GM10248 (cell line): ENCODE measurements at regions not wholly inside any gene's neighbourhood (a gene's known extent, or its start where the extent isn't known, plus 50 kb on each side); places are given as distances from the start of the nearest gene placed in this dataset.

Experiments
- CTCF ChIA-PET: fragments of 300-600 bp; sonication (Branson Sonifier 250); formaldehyde crosslinking; extraction: SDS; loops from one replicate; lab custom pipeline; 2021; ENCODE audit warnings: antibody characterized with exemption; lab: Yijun Ruan, JAX
- POLR2A ChIA-PET: fragments of 350-650 bp; sonication (Branson Sonifier 250); formaldehyde crosslinking; extraction: SDS; loops from one replicate; lab custom pipeline; 2020; ENCODE audit warnings: antibody characterized with exemption; lab: Yijun Ruan, JAX
- DNase-seq: peaks from one replicate; pipeline ENCODE4 v3.0.0; 2012; ENCODE audit errors: extremely low spot score
- TF ChIP-seq, protein P1 (sequence below): IDR thresholded peaks from 2 replicates; pipeline ENCODE4 v1.5.1; 2012; ENCODE audit warnings: mild to moderate bottlenecking, low read depth; ENCODE audit errors: extremely low read depth, missing control alignments, control extremely low read depth

DNA sequence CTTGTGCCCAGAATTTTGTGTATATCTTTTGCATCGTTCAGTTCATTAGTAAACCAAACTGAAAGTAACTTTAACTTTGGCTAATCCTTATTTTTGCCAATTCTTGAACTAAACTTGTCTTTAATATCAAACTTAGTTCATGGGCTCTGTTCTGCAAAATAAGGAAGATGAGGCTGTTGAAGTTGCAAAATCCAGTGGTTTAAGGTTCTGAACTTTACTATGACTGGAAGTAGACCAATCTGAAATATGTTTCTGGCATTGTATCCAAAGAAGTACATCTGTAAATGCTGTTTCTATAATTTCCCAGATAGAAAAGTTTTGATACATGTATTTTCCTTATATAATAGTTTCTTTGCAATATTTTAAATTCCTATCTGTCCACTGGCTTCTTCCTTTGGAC lies 238.1 kb downstream of the CETN3 start:
- CTCF ChIA-PET, result interaction anchor here (1.7 kb wide), 1 partner anchor 94 kb away, joined by 5 read pairs; no protein-coding TSS in a partner anchor
- POLR2A ChIA-PET, result no interaction called here
- TF ChIP-seq, protein P1, sequence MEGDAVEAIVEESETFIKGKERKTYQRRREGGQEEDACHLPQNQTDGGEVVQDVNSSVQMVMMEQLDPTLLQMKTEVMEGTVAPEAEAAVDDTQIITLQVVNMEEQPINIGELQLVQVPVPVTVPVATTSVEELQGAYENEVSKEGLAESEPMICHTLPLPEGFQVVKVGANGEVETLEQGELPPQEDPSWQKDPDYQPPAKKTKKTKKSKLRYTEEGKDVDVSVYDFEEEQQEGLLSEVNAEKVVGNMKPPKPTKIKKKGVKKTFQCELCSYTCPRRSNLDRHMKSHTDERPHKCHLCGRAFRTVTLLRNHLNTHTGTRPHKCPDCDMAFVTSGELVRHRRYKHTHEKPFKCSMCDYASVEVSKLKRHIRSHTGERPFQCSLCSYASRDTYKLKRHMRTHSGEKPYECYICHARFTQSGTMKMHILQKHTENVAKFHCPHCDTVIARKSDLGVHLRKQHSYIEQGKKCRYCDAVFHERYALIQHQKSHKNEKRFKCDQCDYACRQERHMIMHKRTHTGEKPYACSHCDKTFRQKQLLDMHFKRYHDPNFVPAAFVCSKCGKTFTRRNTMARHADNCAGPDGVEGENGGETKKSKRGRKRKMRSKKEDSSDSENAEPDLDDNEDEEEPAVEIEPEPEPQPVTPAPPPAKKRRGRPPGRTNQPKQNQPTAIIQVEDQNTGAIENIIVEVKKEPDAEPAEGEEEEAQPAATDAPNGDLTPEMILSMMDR, result no peak
- no peak for DNase-seq

DNA sequence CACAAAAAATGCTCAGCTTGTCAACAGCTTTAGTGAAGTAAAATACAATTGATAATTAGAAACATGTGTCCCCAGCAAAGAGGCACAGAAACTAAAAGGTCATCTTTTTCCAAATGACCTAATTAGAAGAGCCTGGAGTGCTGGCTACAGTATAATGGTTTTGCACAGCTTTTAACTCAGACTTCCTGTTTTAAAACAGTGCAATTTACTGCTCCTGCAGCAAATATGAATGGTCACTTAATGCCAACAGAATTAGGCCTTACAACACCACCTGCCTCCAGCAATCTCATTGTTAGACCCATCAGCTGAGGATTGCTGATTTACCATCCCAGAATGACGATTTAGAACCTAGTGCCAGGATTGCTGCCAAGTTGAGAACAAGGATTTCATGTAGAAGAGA lies 239.3 kb downstream of the CETN3 start:
- no peak for DNase-seq
- ChIA-PET CTCF (interaction anchor here (1.0 to 1.7 kb wide), 4 partner anchors 8 to 95 kb away, joined by 3 to 5 read pairs (median 3); no protein-coding TSS in a partner anchor), POLR2A (no interaction called here)
- TF ChIP-seq, protein P1, result no peak

- TF ChIP-seq, protein P1, result no peak
- ChIA-PET CTCF (interaction anchor here (0.8 to 1.4 kb wide), 3 partner anchors 8 to 12 kb away, joined by 3 read pairs; no protein-coding TSS in a partner anchor), POLR2A (no interaction called here)
- no peak for DNase-seq
Measured at GRCh38 chr5:90169078-90169477, 240.5 kb downstream of the CETN3 start.

DNA sequence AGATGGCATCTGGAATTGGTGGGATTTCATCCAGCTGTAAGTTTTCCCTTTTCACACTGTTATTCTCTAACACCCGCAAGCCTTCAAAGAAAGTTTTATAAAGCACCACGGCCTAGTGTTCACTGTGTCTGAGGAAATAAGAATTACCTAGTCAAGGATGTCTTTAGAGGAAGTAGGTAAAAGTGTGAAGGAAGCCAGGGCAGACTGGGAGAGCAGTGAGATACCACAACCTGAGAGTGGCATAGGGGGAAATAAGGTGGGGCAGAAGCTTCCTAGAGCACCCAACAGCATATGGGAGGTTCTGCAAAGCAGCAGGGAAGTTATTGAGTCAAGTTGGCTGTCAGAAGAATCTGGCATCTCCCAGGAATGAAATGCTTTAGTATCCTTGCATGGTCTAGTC lies 241.2 kb downstream of the CETN3 start:
- POLR2A ChIA-PET, result no interaction called here
- CTCF ChIA-PET, result interaction anchor here (1.1 kb wide), 1 partner anchor 13 kb away, joined by 3 read pairs; no protein-coding TSS in a partner anchor
- DNase-seq, result no peak
- TF ChIP-seq, protein P1, result no peak

DNA sequence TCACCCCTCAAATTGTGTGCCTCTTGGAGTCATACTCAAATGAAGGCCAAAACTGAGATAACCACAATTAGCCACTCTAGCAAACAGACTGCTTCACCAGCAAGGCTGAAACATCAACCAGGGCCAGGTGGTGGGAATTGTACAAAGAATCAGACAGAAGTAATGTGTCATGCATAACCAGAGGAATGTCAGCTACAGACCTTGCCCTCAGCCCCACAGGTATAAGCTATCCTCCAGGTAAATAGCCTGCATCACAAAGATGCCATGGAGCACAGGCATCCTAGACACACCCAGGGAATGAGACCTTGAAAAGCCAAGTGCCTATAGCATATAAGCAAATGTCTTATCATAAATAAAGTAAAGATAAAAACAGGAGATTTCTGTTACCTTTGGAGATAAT lies 242.7 kb downstream of the CETN3 start:
- DNase-seq, result no peak
- TF ChIP-seq, protein P1, result no peak
- CTCF ChIA-PET, result no interaction called here
- POLR2A ChIA-PET, result no interaction called here

DNA sequence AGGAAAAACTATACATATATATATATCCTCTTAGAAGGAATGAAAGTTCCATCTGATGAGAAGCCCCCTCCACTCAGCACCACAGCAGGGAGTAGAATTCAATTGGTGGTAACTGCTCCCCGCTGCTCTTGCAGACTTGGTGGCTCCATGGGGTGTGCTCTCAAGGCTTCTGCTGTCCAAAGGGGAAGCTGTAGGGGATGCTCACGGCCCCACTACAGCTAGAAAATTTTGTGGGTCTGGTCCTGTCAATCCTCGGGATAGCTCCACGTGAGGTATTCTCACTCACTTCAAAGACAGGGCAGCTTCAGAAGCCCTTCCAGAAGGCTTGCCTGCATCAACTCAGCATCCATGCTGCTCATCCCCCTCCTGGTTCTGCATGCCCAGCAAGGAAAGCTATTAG lies 247.2 kb downstream of the CETN3 start:
- POLR2A ChIA-PET, result no interaction called here
- TF ChIP-seq, protein P1, result no peak
- no peak for DNase-seq
- CTCF ChIA-PET, result interaction anchor here (0.9 to 1.7 kb wide), 7 partner anchors 7 to 809 kb away, joined by 3 to 7 read pairs (median 3); no protein-coding TSS in a partner anchor

DNA sequence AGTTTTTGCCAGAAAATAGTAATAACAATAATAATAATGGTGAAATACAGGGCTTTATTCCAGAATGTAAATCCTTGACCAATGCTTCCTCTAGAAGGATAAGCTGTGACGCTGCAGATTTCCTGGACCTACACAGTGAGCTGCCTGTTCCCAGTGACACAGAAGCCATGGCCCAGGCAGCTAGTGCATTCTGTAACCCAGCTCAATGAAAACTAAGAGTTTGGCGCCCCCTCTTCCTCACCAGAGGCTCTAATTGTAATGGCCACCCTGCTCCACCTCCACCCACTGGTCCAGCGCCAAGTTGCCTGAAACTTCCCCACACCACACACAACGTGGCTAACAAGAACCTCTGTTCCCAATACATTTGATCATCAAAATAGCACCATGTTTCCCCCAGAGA lies 248.1 kb downstream of the CETN3 start:
- peak; percentile 19 for DNase-seq
- POLR2A ChIA-PET, result no interaction called here
- CTCF ChIA-PET, result interaction anchor here (0.7 to 1.8 kb wide), 15 partner anchors 8 to 1434 kb away, joined by 3 to 8 read pairs (median 3); no protein-coding TSS in a partner anchor
- TF ChIP-seq, protein P1, result peak; percentile 29
